GM23248 (cell line): ENCODE measurements at regions not wholly inside any gene's neighbourhood (a gene's known extent, or its start where the extent isn't known, plus 50 kb on each side); places are given as distances from the start of the nearest gene placed in this dataset.

Source experiments
- DNase-seq: peaks from one replicate; pipeline ENCODE4 v3.0.0-alpha.2; 2015
- H2AFZ ChIP-seq: fragments of 200-600 bp; sonication (generic); 2 replicates; pipeline ENCODE4 v1.6.1; 2016; ENCODE audit warnings: antibody characterized with exemption
- H3F3A ChIP-seq: fragments of 200-600 bp; sonication (generic); 2 replicates; pipeline ENCODE4 v1.6.1; 2016; ENCODE audit warnings: mild to moderate bottlenecking, antibody characterized with exemption, mixed run types; ENCODE audit not compliant: insufficient read depth
- H3K27ac ChIP-seq: fragments of 200-600 bp; sonication (generic); 2 replicates; pipeline ENCODE4 v1.5.1; 2016; ENCODE audit warnings: mild to moderate bottlenecking
- H3K27me3 ChIP-seq: fragments of 200-600 bp; sonication (generic); replicated peaks from 2 replicates; pipeline ENCODE4 v1.6.1; 2016; ENCODE audit warnings: mild to moderate bottlenecking; ENCODE audit not compliant: insufficient read depth
- H3K36me3 ChIP-seq: fragments of 200-600 bp; sonication (generic); 2 replicates; pipeline ENCODE4 v1.6.1; 2016; ENCODE audit warnings: low read depth, mild to moderate bottlenecking
- H3K4me1 ChIP-seq: fragments of 200-600 bp; sonication (generic); 2 replicates; pipeline ENCODE4 v1.6.1; 2016; ENCODE audit warnings: mild to moderate bottlenecking; ENCODE audit not compliant: insufficient read depth
- H3K4me2 ChIP-seq: fragments of 200-600 bp; sonication (generic); one replicate; pipeline ENCODE4 v1.6.1; 2016; ENCODE audit warnings: mild to moderate bottlenecking; ENCODE audit not compliant: unreplicated experiment
- H3K4me3 ChIP-seq: fragments of 200-600 bp; sonication (generic); 2 replicates; pipeline ENCODE4 v1.5.1; 2016; ENCODE audit warnings: mild to moderate bottlenecking
- H3K79me2 ChIP-seq: fragments of 200-600 bp; sonication (generic); 2 replicates; pipeline ENCODE4 v1.6.1; 2016; ENCODE audit warnings: mild to moderate bottlenecking; ENCODE audit not compliant: insufficient read depth
- H3K9ac ChIP-seq: fragments of 200-600 bp; sonication (generic); 2 replicates; pipeline ENCODE4 v1.6.1; 2016; ENCODE audit warnings: mild to moderate bottlenecking
- H3K9me2 ChIP-seq: fragments of 200-600 bp; sonication (generic); 2 replicates; pipeline ENCODE4 v1.6.1; 2016; ENCODE audit warnings: mixed run types, mild to moderate bottlenecking, moderate library complexity; ENCODE audit not compliant: insufficient read depth
- H3K9me3 ChIP-seq: fragments of 200-600 bp; sonication (generic); one replicate; pipeline ENCODE4 v1.6.1; 2017; ENCODE audit warnings: low read depth
- H4K20me1 ChIP-seq: fragments of 200-600 bp; sonication (generic); 2 replicates; pipeline ENCODE4 v1.6.0; 2016; ENCODE audit not compliant: insufficient read depth
- EZH2 ChIP-seq: fragments of 200-600 bp; sonication (generic); IDR thresholded peaks from 2 replicates; pipeline ENCODE4 v1.6.1; 2018; ENCODE audit warnings: antibody characterized with exemption, mild to moderate bottlenecking; ENCODE audit not compliant: insufficient read depth, poor library complexity, severe bottlenecking
- EZH2phosphoT487 ChIP-seq: fragments of 200-600 bp; sonication (generic); IDR thresholded peaks from 2 replicates; pipeline ENCODE4 v1.6.1; 2018; ENCODE audit warnings: antibody characterized with exemption, moderate library complexity, mild to moderate bottlenecking, low read depth; ENCODE audit not compliant: insufficient read depth
- WGBS, 2 experiments: methylation state at CpG; one replicate each; pipeline ENCODE4 v1.1.6; 2015 to 2017; ENCODE audit warnings: low lambda C conversion rate in 2 of 2, low coverage in 1 of 2; ENCODE audit errors: missing lambda C conversion rate in 2 of 2; 5-methylcytosine and 5-hydroxymethylcytosine counted together
- in situ Hi-C: fragments of 300-500 bp; cut with MboI; formaldehyde crosslinking; loops from 2 replicates; pipeline ENCODE4 v1.15.0; 2020

GRCh38 chr5:54717870-54718269 lies 200.3 kb downstream of the SNX18 start:
- TF ChIP-seq EZH2phosphoT487: no peak
- no peak for TF ChIP-seq EZH2
- no peak overlapping the region for H3K4me2 ChIP-seq
- no peaks in the 10 kb centered on the region for H3K27me3 ChIP-seq
- no peak for DNase-seq
- 93 to 96% methylated on average over 5 of the region's 5 CpGs for whole genome bisulfite sequencing, 2 experiments
- H3K4me1 ChIP-seq: peaks cover 27% of the 10 kb centered on the region
- in situ Hi-C loops: no loop called here
- H4K20me1 ChIP-seq: no peaks in the 10 kb centered on the region
- no peak overlapping the region for H3K9ac ChIP-seq
- no peak overlapping the region for H2AFZ ChIP-seq
- no peak overlapping the region for H3K27ac ChIP-seq
- H3K79me2 ChIP-seq: no peaks in the 10 kb centered on the region
- no peaks in the 10 kb centered on the region for H3K9me2 ChIP-seq
- H3F3A ChIP-seq: peaks cover 24% of the 10 kb centered on the region
- H3K36me3 ChIP-seq: no peaks in the 10 kb centered on the region
- no peak overlapping the region for H3K4me3 ChIP-seq
- H3K9me3 ChIP-seq: no peaks in the 10 kb centered on the region

DNA sequence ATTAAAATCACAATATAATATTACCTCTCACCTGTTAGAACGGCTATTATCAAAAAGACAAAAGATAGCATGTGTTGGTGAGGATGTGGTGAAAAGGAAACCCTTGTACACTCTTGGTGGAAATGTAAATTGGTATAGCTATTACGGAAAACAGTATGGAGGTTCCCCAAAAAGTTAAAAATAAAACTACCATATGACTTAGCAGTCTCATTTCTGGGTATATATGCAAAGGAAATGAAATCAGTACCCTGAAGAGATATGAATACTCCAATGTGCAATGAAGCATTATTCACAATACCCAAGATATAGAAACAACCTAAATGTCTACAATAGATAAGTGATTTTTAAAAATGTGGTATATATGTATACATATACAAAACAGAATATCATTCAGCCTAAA lies 199.9 kb downstream of the SNX18 start:
- H3F3A ChIP-seq: peaks cover 24% of the 10 kb centered on the region
- no peak overlapping the region for H2AFZ ChIP-seq
- TF ChIP-seq EZH2phosphoT487 (no peak), EZH2 (no peak)
- H3K9me3 ChIP-seq: no peaks in the 10 kb centered on the region
- H3K4me2 ChIP-seq: no peak overlapping the region
- peaks cover 25% of the 10 kb centered on the region for H3K4me1 ChIP-seq
- no peak overlapping the region for H3K9ac ChIP-seq
- H3K79me2 ChIP-seq: no peaks in the 10 kb centered on the region
- no peaks in the 10 kb centered on the region for H3K27me3 ChIP-seq
- no peak overlapping the region for H3K27ac ChIP-seq
- in situ Hi-C loops: no loop called here
- H3K36me3 ChIP-seq: no peaks in the 10 kb centered on the region
- no peak for DNase-seq
- H3K9me2 ChIP-seq: no peaks in the 10 kb centered on the region
- no peak overlapping the region for H3K4me3 ChIP-seq
- H4K20me1 ChIP-seq: no peaks in the 10 kb centered on the region
- 97 to 98% methylated on average over 2 of the region's 2 CpGs for WGBS, 2 experiments

- H2AFZ ChIP-seq: no peak overlapping the region
- peaks cover 11% of the 10 kb centered on the region for H3F3A ChIP-seq
- H3K9ac ChIP-seq: no peak overlapping the region
- H4K20me1 ChIP-seq: no peaks in the 10 kb centered on the region
- no peaks in the 10 kb centered on the region for H3K9me2 ChIP-seq
- DNase-seq: peak; percentile 39
- peaks cover 10% of the 10 kb centered on the region for H3K4me1 ChIP-seq
- H3K9me3 ChIP-seq: no peaks in the 10 kb centered on the region
- no peak for TF ChIP-seq EZH2phosphoT487
- no peak for TF ChIP-seq EZH2
- 65 to 68% methylated on average over 4 of the region's 4 CpGs for WGBS, 2 experiments
- no peaks in the 10 kb centered on the region for H3K79me2 ChIP-seq
- in situ Hi-C loops: no loop called here
- H3K27me3 ChIP-seq: no peaks in the 10 kb centered on the region
- no peak overlapping the region for H3K27ac ChIP-seq
- H3K36me3 ChIP-seq: no peaks in the 10 kb centered on the region
- no peak overlapping the region for H3K4me3 ChIP-seq
- H3K4me2 ChIP-seq: no peak overlapping the region
These were observed 196.5 kb downstream of the SNX18 start for GRCh38 chr5:54713923-54714581.

DNA sequence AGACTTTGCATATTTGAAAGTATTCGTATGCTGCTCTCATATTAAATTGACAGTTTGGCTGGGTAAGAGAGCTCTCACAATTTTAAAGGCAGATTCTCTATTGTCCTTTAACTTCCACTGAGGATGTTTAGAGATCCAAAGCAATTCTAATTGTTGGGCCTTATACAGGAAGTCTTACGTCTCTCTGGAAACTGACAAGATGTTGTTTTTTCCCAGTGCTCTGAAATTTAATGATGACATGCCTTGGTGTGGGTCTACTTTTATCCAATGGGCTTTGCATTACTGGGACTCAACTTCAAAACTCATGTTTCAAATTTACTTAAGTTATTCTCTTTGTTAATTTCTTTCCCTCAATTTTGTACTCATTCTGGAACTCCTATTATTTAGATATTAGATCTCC lies 191.5 kb downstream of the SNX18 start:
- H3K4me1 ChIP-seq: peaks cover 5% of the 10 kb centered on the region
- no peaks in the 10 kb centered on the region for H3K79me2 ChIP-seq
- H3K27ac ChIP-seq: no peak overlapping the region
- no peaks in the 10 kb centered on the region for H3K27me3 ChIP-seq
- no peak for DNase-seq
- TF ChIP-seq EZH2phosphoT487: no peak
- no peak for TF ChIP-seq EZH2
- 55 to 60% methylated on average over 2 of the region's 2 CpGs for WGBS, 2 experiments
- H3K9ac ChIP-seq: no peak overlapping the region
- no peaks in the 10 kb centered on the region for H4K20me1 ChIP-seq
- no peak overlapping the region for H3K4me3 ChIP-seq
- no peaks in the 10 kb centered on the region for H3K36me3 ChIP-seq
- no peak overlapping the region for H2AFZ ChIP-seq
- no peaks in the 10 kb centered on the region for H3K9me3 ChIP-seq
- in situ Hi-C loops: no loop called here
- H3F3A ChIP-seq: peaks cover 8% of the 10 kb centered on the region; the same call in 1 of the 2 replicates
- H3K9me2 ChIP-seq: no peaks in the 10 kb centered on the region
- H3K4me2 ChIP-seq: no peak overlapping the region
